ENCODE measurements at regions not wholly inside any gene's neighbourhood (a gene's known extent, or its start where the extent isn't known, plus 50 kb on each side); places are given as distances from the start of the nearest gene placed in this dataset.

DNA sequence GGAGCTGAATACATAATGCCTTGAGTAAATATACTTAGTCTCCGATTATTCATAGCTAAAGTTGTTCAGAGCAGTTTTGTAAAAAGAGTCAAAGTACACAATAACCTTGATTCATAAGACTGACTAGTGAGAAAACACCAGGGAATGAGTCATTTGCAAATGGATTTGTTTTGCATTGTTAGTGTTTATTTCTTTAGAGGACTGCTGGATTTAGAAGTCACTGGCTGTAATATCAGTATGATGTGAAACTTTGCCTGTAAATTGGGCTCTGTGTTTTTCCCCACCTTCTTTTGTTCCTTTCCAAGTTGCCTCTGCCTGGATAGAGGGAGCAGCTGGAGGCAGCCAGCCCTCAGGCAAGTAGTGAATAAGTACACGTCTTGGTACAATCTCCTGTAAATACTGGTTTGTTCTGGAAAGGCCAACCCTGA, 474.7 kb downstream of the NUF2 start:
- no peak for DNase-seq (ENCODE audit: low spot score)
- Mint-ChIP-seq H3K4me3 (no peak overlapping the region), H3K36me3 (peaks cover 35% of the 10 kb centered on the region), H3K9me3 (peaks cover 35% of the 10 kb centered on the region), H3K27me3 (ENCODE audit: low read depth) (peaks cover 3% of the 10 kb centered on the region; the same call in 1 of the 2 replicates), H3K4me1 (peaks cover 41% of the 10 kb centered on the region), H3K27ac (peak overlapping the region; percentile 63; the same call in 1 of the 2 replicates)
- POLR2A ChIA-PET = no interaction called here
- TF ChIP-seq, protein P1, sequence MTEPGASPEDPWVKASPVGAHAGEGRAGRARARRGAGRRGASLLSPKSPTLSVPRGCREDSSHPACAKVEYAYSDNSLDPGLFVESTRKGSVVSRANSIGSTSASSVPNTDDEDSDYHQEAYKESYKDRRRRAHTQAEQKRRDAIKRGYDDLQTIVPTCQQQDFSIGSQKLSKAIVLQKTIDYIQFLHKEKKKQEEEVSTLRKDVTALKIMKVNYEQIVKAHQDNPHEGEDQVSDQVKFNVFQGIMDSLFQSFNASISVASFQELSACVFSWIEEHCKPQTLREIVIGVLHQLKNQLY (CRISPR knock-in tag; IDR thresholded peaks at IDR 0.05) = no peak
- TF ChIP-seq CBFB (CRISPR knock-in tag; IDR thresholded peaks at IDR 0.05; ENCODE audit: low read depth) (no peak), ZNF317 (CRISPR knock-in tag; IDR thresholded peaks at IDR 0.05; ENCODE audit: borderline replicate concordance, low read depth) (no peak), NR1H2 (CRISPR knock-in tag; IDR thresholded peaks at IDR 0.05) (no peak), ZNF138 (CRISPR knock-in tag; conservative IDR thresholded peaks at IDR 0.05) (no peak), OVOL2 (CRISPR knock-in tag; IDR thresholded peaks at IDR 0.05; ENCODE audit: borderline replicate concordance) (no peak), GABPB1 (CRISPR knock-in tag; IDR thresholded peaks at IDR 0.05) (no peak), ZNF416 (CRISPR knock-in tag; IDR thresholded peaks at IDR 0.05) (no peak)
- TF ChIP-seq, protein P2, sequence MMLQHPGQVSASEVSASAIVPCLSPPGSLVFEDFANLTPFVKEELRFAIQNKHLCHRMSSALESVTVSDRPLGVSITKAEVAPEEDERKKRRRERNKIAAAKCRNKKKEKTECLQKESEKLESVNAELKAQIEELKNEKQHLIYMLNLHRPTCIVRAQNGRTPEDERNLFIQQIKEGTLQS (CRISPR knock-in tag; conservative IDR thresholded peaks at IDR 0.05) = no peak
- TF ChIP-seq, protein P3, sequence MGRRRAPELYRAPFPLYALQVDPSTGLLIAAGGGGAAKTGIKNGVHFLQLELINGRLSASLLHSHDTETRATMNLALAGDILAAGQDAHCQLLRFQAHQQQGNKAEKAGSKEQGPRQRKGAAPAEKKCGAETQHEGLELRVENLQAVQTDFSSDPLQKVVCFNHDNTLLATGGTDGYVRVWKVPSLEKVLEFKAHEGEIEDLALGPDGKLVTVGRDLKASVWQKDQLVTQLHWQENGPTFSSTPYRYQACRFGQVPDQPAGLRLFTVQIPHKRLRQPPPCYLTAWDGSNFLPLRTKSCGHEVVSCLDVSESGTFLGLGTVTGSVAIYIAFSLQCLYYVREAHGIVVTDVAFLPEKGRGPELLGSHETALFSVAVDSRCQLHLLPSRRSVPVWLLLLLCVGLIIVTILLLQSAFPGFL (CRISPR knock-in tag; IDR thresholded peaks at IDR 0.05; ENCODE audit: borderline replicate concordance) = no peak
- CTCF ChIA-PET = no interaction called here
- ATAC-seq = peak; percentile 72

DNA sequence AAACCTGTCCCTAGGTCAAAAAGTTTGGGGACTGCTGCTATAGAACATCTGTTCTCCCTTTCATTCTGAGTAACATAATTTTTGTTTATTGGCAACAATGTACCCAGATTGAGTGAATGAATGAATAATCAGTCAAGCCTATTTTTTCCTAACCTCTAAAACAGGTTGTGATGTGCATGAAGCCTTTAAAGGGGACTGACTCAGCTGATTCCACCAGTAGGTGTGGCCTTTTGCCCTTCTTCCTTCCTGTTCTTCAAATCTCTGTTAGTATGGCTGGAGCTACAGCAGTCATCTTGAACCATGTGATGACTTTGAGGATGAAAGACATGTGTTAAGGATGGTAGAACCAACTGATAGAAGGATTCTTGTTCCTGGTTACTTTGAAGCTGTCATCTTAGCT, 476.1 kb downstream of the NUF2 start:
- ATAC-seq = no peak
- CTCF ChIA-PET = no interaction called here
- DNase-seq (ENCODE audit: low spot score) = no peak
- TF ChIP-seq, protein P4, sequence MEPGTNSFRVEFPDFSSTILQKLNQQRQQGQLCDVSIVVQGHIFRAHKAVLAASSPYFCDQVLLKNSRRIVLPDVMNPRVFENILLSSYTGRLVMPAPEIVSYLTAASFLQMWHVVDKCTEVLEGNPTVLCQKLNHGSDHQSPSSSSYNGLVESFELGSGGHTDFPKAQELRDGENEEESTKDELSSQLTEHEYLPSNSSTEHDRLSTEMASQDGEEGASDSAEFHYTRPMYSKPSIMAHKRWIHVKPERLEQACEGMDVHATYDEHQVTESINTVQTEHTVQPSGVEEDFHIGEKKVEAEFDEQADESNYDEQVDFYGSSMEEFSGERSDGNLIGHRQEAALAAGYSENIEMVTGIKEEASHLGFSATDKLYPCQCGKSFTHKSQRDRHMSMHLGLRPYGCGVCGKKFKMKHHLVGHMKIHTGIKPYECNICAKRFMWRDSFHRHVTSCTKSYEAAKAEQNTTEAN (CRISPR knock-in tag; IDR thresholded peaks at IDR 0.05) = no peak
- TF ChIP-seq TP53 (CRISPR knock-in tag; IDR thresholded peaks at IDR 0.05) (no peak), ATF1 (CRISPR knock-in tag; IDR thresholded peaks at IDR 0.05) (no peak), OVOL2 (CRISPR knock-in tag; IDR thresholded peaks at IDR 0.05; ENCODE audit: borderline replicate concordance) (no peak), NFE2L1 (CRISPR knock-in tag; IDR thresholded peaks at IDR 0.05) (no peak), ZNF671 (CRISPR knock-in tag; IDR thresholded peaks at IDR 0.05) (no peak)
- TF ChIP-seq, protein P5, sequence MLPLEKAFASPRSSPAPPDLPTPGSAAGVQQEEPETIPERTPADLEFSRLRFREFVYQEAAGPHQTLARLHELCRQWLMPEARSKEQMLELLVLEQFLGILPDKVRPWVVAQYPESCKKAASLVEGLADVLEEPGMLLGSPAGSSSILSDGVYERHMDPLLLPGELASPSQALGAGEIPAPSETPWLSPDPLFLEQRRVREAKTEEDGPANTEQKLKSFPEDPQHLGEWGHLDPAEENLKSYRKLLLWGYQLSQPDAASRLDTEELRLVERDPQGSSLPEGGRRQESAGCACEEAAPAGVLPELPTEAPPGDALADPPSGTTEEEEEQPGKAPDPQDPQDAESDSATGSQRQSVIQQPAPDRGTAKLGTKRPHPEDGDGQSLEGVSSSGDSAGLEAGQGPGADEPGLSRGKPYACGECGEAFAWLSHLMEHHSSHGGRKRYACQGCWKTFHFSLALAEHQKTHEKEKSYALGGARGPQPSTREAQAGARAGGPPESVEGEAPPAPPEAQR (CRISPR knock-in tag; IDR thresholded peaks at IDR 0.05) = no peak
- TF ChIP-seq, protein P6, sequence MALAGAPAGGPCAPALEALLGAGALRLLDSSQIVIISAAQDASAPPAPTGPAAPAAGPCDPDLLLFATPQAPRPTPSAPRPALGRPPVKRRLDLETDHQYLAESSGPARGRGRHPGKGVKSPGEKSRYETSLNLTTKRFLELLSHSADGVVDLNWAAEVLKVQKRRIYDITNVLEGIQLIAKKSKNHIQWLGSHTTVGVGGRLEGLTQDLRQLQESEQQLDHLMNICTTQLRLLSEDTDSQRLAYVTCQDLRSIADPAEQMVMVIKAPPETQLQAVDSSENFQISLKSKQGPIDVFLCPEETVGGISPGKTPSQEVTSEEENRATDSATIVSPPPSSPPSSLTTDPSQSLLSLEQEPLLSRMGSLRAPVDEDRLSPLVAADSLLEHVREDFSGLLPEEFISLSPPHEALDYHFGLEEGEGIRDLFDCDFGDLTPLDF (CRISPR knock-in tag; IDR thresholded peaks at IDR 0.05) = no peak
- Mint-ChIP-seq H3K4me3 (no peak overlapping the region), H3K36me3 (peaks cover 27% of the 10 kb centered on the region), H3K4me1 (peaks cover 45% of the 10 kb centered on the region), H3K9me3 (peaks cover 25% of the 10 kb centered on the region), H3K27me3 (ENCODE audit: low read depth) (peaks cover 3% of the 10 kb centered on the region; the same call in 1 of the 2 replicates), H3K27ac (no peak overlapping the region)
- POLR2A ChIA-PET = no interaction called here

Data from WTC11 (cell line).